ENCODE measurements at regions not wholly inside any gene's neighbourhood (a gene's known extent, or its start where the extent isn't known, plus 50 kb on each side); places are given as distances from the start of the nearest gene placed in this dataset.
A peak's percentile ranks its signal among the peaks of the same experiment; 100 is the strongest.
"Not testable (repeated sequence)": the region's sequence is repeated elsewhere in the genome, so short reads cannot be mapped to it uniquely, and the experiment has no call there.

DNA sequence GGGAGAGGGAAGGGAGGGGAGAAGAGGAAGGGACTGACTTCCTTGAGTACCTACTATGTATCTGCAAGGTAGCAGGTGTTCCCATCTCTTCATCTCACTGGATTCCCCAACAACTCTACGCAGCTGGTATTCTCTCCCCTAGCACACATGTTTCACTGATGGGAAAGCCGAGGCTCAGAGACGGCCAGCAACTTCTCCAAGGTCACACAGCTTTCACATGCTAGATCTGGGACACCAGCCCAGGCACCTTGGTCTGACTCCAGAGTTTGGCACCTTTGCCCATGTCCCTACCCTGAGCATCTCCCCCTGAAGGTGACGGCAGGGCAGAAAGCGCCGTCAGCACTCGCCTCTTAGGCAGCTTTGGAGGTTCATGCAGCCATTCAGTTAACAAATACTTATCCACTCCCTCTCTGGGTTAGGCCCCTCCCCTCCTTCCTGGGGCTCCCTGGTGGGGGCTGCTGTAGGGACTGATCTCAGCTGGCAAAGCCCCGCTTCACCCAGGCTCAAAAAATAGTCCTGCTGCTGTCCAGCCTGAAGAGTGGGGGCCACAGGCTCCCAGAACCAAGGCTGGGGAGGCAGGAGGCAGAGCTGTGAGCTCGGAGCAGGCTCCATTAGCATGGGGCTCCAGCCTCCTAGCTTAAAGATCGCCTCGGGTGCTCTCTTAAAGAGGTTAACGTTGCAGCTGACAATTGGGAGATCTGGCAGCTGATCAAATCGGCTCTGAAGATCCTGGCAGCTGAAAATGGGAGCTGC is 79.4 kb downstream of the IGLL1 start:
- no peak for DNase-seq

DNA sequence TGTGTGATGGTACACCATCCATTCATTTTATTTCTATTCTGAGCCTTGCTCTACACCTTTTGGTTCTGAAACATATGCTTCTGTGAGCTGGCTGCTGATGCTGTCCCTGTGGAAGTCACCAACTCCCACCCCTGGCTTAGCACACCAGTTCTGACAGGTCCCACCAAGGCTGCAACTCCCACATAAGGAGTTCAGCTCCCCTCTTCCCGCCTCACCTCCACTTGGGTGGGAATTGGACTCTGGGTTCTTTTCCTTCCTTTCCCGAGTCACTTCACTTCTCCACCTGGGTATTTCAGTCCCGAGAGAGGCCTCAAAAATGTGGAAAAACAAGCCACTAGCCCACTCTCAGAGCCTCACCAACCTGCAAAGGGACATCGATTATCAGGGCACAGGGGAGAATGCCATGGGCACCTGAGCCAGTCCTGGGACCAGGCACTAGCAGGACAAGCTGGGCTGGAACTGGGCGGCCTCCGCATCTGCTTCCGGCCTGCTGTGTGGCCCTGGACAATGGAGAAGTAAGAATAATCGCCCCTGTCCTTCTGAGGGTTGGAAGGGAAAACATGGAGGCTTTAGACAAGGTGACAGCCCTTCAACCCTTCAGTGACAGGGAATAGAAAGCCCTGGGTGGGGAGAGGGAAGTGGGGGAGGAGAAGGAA is 80.1 kb downstream of the IGLL1 start:
- no peak for DNase-seq

DNA sequence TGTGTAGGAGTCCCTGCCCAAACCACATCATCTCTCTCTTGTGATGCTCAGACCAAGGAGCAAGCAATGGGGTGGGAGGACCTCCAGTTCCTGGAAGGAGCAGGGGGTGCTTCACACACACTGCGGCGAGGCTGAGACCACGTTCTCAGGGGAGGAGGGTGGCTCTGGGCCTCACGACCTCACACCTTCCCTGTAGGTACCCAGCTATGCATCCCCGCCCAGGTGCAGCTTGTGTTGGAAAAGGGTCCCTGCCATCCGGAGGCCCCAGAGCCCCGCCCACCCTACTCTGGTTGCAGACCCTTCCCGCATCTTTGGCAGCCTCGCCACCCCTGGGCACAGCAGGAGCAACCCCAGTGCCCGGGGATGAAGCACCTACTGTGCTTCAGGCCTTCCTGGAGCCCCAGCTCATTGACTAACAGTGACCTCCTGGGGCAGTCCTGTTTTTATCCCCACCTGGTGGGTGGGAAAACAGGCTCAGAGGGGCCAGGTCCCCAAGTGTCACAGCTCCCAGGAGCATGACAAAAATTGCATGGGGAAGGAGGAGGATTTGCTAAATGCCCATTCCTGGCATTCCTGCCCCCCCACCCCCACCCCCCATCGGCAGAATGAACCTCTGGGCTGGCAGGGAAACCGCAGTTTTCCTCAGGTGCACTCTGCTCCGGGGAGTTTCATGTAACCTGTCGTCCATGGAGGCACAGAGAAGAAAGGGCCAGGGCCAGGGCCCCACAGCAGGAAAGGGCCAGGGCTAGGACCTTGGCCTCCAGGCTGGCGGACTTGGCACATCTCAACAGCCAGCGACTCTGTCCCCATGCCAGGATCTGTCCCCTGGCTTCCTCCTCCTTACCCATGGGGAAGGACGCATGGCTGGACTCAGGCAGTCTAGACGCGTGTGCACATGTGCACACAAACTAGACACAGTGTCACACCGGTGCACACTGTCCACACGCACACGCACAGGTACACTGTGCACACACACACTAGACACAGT is 81.0 kb downstream of the IGLL1 start:
- no peak for DNase-seq

DNA sequence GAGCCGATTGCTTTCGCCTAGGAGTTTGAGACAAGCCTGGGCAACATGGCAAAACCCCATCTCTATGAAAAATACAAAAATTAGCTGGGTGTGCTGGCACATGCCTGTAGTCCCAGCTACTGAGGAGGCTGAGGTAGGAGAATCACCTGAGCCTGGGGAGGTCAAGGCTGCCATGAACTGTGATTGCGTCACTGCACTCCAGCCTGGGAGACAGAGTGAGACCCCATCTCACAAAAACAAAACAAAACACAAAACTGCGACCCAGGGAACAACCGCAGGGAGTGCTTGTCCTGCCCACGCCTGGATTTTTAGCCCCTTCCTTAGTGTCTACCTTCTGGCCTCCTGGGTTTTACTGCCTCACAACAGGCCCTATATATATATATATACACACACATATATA is 82.2 kb downstream of the IGLL1 start:
- not testable (repeated sequence) for DNase-seq

DNA sequence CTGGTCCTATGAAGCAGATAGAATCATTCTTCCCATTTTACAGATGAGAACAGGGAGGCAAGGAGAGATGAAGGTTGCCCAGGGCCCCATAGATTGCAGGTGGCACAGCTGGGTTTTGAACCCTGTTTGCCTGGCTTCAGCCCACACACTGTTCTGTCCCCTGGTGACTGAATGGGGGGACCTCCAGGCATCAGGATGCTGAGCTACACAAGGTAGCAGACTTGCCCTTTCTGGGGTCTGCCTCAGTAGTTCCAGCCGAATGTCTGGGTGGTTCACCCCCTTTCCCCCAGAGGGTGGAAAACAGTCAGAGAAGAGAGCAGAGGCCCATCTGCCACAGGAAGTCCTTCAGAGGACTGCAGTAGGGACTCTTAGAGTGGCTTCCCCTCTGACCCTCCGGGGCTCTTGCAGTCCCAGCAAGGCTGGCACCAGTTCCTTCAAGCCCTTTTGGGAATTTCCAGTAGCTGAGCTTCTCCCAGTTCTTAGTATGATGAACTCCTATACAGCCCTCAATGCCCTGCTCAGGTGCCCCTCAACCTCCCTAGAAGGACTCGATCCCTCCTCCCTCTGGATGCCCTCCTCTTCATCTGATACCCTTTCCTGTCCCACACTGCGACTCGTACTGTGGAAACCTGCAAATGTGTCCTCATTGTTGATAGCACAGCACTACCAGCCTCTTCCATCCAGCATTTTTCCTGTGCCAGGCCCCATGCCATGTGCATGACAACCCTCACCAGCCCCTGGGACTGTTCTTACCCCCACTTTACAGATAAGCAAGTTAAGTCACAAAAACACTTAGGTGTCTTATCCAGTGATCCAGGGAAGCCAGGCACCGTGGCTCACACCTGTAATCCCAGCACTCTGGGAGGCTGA is 82.8 kb downstream of the IGLL1 start:
- no peak for DNase-seq

DNA sequence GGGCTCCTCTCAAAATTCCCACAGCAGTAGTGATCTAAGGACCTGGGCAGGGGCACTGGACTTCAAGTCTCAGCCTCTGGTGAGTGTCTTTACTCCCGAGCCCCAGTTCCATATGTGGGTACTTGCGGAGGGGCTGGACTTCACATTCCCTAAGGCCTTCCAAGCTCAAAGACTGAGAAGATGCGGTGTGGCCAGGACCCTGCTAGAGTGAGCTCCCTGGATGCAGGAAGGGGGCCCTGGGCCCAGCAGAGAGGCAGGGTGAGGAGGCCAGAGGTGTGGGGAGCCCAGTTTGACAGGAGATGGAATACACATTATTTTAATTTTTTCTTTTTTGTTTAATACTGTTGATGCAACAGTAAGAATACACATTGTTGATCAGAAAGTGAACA is 83.7 kb downstream of the IGLL1 start:
- DNase-seq = no peak

DNA sequence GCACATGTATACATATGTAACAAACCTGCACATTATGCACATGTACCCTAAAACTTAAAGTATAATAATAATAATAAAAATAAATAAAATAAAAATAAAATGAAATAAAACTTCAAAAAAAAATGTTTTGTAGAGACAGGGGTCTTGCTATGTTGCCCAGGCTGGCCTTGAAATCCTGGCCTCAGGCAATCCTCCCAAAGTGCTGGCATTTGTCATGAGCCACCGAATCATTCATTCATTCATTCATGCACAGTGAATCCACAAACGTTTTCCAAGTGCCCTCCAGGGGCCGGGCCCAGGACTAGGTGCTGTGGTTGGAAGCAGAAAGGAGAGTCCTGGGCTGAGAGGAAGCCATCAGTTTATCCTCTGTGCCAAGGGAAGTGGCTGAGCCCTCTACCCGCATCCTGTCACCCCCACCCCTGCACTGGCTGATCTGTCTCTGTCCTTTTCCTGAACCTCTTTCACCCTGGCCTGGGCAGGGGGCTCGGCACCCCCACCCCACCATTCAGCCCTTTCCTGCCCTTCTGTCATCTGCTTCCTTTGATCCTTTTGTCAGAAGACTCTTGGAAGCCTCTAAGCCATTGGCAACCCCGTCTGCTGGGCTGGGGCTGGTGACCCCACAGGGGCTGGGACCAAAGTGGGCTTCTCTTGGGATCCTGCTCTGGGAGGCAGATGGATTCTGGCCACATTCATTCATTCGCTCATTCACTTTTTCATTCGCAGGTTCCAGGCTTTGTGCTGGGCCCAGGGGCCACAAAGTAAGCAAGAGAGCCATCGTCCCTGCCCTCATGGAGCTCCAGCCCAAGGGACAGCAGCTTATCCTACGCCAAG is 84.3 kb downstream of the IGLL1 start:
- DNase-seq = no peak

DNA sequence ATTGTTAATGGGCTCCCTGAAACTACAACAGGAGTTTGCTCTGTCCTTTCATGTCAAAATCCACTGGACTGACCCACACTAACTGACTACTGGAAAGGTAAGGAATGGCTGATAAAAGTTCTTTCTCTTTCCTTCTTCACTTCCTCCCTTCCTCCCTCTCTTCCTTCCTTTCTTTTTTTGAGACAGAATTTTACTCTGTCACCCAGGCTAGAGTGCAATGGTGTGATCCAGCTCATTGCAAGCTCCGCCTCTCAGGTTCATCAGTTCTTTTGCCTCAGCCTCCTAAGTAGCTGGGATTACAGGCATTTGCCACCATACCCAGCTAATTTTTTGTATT is 85.2 kb downstream of the IGLL1 start:
- DNase-seq = no peak

DNA sequence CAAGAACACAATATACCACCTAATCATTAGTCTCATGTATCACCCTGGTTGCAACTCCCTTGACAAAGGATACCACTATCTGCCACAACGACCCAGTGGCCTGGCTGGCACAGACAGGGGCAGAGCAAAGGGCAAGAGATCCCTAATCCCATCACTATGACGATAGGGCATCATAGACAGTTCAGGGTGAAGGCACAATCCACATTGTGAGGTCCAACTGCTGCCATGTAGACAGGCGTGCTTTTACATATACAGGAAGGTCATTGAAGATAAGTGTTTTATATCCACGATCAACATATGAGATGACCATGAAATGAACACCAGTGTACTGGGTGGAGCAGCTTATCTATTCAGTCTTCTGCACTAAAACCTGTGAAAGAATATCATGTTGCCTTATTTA is 94.6 kb downstream of the IGLL1 start:
- DNase-seq = no peak

DNA sequence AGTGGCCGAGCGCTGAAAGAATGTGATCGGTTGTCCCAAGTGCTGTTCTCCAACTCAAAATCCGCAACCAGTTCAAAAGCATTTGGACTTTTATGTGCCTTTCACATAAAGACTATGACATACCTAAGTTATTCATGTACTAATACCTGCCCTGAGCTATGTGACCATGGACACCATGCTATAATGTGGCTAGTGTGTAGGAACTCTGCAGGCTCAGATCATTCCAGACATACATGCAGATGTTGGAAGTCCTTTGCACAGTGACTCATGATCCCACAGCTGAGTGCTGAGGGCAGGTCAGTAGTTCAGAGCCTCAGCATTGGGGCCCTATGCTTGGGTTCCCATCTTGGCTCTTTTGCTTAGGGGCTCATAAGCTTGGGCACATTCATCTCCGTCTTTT is 95.4 kb downstream of the IGLL1 start:
- DNase-seq = no peak

DNA sequence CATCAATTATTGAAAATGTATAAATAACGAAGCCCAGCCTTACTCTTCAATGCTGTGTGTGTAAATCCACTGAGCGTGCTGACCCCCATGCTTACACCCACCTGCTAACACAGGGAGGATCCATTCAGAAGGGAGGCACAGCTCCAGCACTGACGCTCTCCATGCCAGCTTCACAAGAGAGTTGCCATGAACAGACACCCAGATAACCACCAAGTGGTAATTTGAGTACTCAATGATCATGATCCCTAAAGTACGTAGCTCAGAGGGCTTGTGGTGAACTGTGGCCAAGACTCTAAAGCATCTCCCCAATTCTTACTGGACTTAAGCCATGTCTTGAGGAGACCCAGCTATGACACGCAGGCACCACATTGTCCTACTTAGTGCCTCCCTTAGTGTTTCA is 98.7 kb downstream of the IGLL1 start:
- no peak for DNase-seq

DNA sequence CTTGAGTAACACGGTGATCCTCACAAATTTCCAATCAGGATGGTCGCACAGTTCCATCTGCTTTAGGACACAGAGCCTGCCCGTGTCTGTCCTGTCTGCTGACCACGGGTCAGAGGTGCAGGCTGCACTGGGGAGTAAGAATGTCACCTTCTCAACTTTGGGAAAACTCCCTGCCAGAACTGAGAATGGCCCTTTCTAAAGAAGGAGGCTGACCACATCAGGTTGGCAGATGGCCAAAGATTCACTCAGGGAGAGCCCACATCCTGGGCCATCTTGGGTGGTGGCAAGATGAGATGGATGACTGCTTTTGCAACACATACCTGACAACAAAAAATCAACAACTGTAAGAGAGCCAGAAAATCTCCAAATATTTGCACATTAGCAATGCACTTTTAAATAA is 101.9 kb downstream of the IGLL1 start:
- DNase-seq = no peak

DNA sequence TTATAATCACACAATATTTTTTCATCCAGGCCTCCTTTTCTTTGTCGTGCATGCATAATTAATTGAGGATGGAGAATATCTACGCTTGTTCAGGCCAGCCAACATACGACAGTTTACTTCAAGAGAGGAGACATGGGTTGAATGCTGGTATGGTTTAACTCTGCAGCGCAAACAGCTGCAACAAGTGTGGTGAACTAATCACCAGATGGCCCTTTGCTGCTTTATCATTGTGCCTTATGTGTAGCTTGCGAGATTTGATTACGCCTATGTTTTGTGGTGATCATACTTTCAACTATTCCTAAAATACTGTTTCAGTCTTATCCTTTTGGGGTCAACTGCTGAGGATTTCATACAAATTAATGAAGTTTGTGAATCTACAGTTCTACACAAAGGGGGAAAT is 105.6 kb downstream of the IGLL1 start:
- DNase-seq = not testable (repeated sequence)

DNA sequence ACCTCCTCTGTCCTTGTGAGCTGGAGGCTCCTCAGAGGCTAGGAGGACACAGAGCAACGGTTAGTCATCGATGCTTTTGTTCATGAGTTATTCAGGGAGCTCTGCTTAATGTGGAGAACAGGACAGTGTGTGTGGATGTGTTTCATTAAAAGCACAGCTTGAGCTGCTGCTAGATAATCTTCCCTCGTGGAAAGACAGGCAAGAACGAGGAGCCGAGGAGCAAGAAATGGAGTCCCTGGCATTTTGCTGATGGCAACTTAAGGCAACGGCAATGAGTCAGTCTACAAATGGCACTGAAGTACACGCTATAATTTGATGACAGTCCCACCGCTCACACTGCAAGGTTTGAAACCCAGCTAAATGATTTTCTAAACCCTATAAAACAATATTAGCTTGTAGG is 106.2 kb downstream of the IGLL1 start:
- no peak for DNase-seq

DNA sequence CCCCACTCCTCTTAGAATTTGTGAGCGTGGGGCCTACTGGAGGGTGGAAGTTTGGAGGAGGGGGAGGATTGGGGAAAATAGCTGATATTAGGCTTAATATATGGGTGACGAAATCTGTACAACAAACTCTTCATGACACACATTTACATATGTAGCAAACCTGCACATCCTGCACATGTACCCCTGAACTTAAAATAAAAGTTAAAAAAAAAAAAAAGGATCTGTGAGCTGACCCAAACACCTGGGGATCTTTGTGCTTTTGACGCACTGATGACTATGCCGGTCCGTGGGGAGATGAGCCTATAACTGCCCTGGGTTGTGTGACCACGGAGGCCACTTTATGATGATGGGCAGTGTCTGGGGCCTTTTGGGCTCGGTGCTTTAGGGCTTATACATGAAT is 107.7 kb downstream of the IGLL1 start:
- DNase-seq = not testable (repeated sequence)

DNA sequence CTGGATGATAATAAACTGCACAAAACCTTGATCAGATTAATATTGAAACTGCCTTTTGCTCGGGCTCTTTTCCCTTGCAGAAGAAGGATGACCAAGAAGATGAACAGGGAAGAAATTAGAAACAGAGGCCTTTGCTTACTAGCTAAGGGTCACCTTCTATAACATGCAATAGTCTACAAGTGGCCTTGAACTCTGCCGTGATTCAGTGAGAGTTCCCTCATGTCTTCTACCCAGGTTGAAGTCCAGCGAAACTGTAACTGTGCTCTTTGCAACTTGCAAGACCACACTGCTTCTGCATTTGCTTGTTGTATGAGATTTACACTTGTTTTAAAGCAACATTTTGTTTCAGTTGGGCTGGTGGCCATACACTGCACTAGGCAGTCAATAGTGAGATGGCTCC is 108.4 kb downstream of the IGLL1 start:
- DNase-seq = no peak

DNA sequence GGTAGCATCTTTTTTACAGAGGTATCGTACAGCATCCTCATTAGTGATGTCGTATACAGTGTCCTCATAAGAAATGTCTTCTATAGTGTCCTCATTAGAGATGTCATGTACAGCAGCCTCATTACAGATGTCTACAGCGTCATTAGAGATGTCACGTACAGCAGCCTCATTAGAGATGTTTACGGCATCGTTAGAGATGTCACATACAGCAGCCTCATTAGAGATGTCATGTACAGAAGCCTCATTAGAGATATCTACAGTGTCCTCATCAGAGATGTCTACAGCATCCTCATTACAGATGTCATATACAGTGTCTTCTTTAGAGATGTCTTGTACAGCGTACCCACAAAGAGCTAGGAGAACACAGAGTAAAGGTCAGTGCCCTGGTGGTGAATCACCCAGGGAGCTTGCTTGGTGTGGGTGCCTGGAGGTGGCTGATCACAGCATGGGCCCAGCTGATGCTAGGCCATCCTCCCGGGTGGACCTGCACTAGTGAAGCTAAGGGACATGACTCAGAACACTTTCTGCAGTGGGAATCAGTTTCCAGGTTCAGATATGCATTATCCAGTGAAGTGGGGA is 109.2 kb downstream of the IGLL1 start:
- no peak for DNase-seq

DNA sequence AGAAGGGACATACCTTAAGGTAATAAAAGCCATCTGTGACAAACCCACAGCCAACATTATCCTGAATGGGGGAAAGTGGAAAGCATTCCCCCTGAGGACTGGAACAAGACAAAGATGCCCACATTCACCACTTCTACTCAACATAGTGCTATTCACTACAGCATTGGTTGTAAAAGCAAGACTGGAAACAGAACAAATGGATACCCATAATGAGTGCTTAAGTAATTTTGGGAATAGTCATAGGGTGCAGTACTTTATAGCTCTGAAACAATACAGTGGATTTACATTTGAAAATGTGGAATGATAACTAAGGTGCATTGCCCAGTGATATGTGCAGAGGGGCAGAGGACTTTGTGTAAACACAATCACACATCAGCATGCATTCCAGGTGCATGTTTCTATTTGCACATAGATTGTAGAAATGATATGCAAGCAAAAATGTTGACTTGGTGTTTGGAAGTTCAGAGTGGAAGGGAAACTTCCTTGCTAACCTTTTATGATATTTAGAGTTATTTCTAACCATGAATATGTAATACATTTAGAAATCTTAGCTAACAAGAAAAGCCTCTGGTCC is 112.3 kb downstream of the IGLL1 start:
- DNase-seq = no peak

DNA sequence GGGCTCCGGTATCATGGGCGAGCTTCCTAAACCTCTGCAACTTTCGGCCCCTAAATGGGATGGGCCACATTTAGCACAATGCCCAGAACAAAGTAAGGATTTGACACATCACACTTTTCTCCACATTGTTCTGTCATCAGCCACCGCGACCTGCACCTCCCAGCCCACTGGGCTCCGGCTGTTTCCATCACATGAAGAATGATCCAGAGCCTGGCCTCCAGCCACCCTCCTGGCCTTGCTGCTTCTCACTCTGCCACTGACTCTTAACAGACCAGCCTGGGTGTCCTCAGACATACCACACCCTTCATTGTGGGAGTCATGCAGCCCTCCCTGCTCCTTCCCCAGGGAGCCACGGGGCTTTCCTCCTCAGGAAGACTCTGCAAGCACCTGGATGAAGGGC is 113.7 kb downstream of the IGLL1 start:
- no peak for DNase-seq

DNA sequence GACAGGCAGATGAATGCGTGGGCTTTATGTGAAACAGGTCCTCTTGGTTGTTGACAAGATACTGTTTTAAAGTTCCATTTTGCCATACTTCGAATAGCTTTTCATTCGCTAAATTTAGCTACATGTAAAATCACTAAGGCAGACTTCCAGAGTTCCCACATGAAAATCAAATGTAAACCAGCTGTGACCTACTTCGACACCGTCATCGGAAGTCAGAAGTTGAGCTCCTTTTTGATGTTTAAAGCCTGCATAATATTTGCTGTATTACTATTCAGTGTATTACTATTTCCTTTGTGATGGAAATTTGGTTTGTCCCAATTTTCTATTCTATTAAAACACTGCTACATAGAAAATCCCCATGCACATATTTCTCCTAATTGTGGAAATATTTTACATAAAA is 115.3 kb downstream of the IGLL1 start:
- not testable (repeated sequence) for DNase-seq

DNA sequence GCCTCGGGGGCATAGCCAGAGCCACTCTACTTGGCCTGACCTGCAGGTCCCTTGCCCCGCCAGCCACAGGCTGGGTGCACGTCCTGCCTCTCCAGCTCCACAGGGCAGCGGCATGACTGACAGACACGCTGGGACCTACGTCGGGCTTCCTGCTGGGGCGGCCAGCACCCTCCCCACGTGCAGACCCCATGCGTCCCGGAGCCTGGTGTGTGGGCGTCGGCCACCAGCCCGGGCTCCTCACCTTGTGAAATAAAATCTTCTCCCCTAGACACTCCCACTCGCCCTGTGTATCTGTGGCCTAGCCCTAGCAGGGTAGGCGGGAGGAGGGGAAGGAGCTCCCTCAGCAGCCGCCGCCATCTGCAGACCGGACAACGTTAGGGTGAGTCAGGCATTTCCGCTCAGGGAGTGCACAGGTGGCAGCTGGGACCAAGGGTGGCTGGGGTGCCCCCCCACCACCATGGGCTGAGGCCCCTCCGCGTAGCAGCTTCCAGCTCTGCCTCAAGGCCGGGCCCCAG is 119.5 kb downstream of the IGLL1 start:
- peak in 1 of 2 donors; percentile 9 for DNase-seq
